GM23338 (cell line): ENCODE measurements at regions not wholly inside any gene's neighbourhood (a gene's known extent, or its start where the extent isn't known, plus 50 kb on each side); places are given as distances from the start of the nearest gene placed in this dataset.

Source experiments
- ATAC-seq: fragments of 200-7000 bp; cut with Tn5 transposase; 3 replicates; pipeline ENCODE4 v1.9.1; 2020
- DNase-seq: peaks from one replicate; pipeline ENCODE4 v3.0.0-alpha.2; 2015; ENCODE audit warnings: low spot score
- H2AFZ ChIP-seq: fragments of 200-600 bp; sonication (generic); 2 replicates; pipeline ENCODE4 v1.8.0; 2016; ENCODE audit warnings: antibody characterized with exemption, mild to moderate bottlenecking, moderate library complexity
- H3F3A ChIP-seq: fragments of 200-600 bp; sonication (generic); replicated peaks from 2 replicates; pipeline ENCODE4 v1.8.0; 2017; ENCODE audit warnings: antibody characterized with exemption, mixed run types, low read depth
- H3K27ac ChIP-seq: fragments of 200-600 bp; sonication (generic); 2 replicates; pipeline ENCODE4 v1.6.1; 2016; ENCODE audit warnings: low read depth
- H3K27me3 ChIP-seq: fragments of 200-600 bp; sonication (generic); 2 replicates; pipeline ENCODE4 v1.8.0; 2016; ENCODE audit warnings: mild to moderate bottlenecking, mixed run types, moderate library complexity; ENCODE audit not compliant: insufficient read depth
- H3K36me3 ChIP-seq: fragments of 200-600 bp; sonication (generic); 2 replicates; pipeline ENCODE4 v1.8.0; 2016; ENCODE audit warnings: mild to moderate bottlenecking; ENCODE audit not compliant: insufficient read depth
- H3K4me1 ChIP-seq: fragments of 200-600 bp; sonication (generic); 2 replicates; pipeline ENCODE4 v1.8.0; 2016; ENCODE audit warnings: mild to moderate bottlenecking, moderate library complexity; ENCODE audit not compliant: insufficient read depth
- H3K4me2 ChIP-seq: fragments of 200-600 bp; sonication (generic); 2 replicates; pipeline ENCODE4 v1.7.1; 2017; ENCODE audit warnings: mixed run types
- H3K4me3 ChIP-seq: fragments of 200-600 bp; sonication (generic); 2 replicates; pipeline ENCODE4 v1.6.1; 2016; ENCODE audit warnings: mixed run types
- H3K79me2 ChIP-seq: fragments of 200-600 bp; sonication (generic); replicated peaks from 2 replicates; pipeline ENCODE4 v1.8.0; 2017; ENCODE audit warnings: mild to moderate bottlenecking; ENCODE audit not compliant: insufficient read depth
- H3K9me2 ChIP-seq: fragments of 200-600 bp; sonication (generic); 2 replicates; pipeline ENCODE4 v1.8.0; 2017; ENCODE audit not compliant: insufficient read depth
- H4K20me1 ChIP-seq: fragments of 200-600 bp; sonication (generic); replicated peaks from 2 replicates; pipeline ENCODE4 v1.8.0; 2017; ENCODE audit warnings: mild to moderate bottlenecking; ENCODE audit not compliant: insufficient read depth
- H3K27ac Mint-ChIP-seq: 2 replicates; pipeline ENCODE4 v1.8.0; 2020; ENCODE audit warnings: inconsistent platforms, mild to moderate bottlenecking, moderate library complexity, mixed read lengths
- H3K27me3 Mint-ChIP-seq: 3 replicates; pipeline ENCODE4 v1.8.0; 2022; ENCODE audit warnings: low read depth, mild to moderate bottlenecking, moderate library complexity, mixed read lengths, inconsistent platforms; ENCODE audit not compliant: insufficient read depth, poor library complexity
- H3K36me3 Mint-ChIP-seq: 3 replicates; pipeline ENCODE4 v1.8.0; 2021; ENCODE audit warnings: low read depth, mild to moderate bottlenecking, inconsistent platforms, moderate library complexity, mixed read lengths
- H3K4me1 Mint-ChIP-seq: 3 replicates; pipeline ENCODE4 v1.8.0; 2020; ENCODE audit warnings: mild to moderate bottlenecking, inconsistent platforms, mixed read lengths
- H3K4me3 Mint-ChIP-seq: 3 replicates; pipeline ENCODE4 v1.8.0; 2021; ENCODE audit warnings: moderate library complexity, mild to moderate bottlenecking, inconsistent platforms, mixed read lengths
- H3K9me3 Mint-ChIP-seq: 3 replicates; pipeline ENCODE4 v1.8.0; 2020; ENCODE audit warnings: moderate library complexity, mild to moderate bottlenecking, inconsistent platforms, mixed read lengths
- CREB1 ChIP-seq: fragments of 250-450 bp; sonication (Bioruptor Pico); IDR thresholded peaks from 2 replicates; pipeline ENCODE4 v1.5.0; 2020; ENCODE audit warnings: low read depth, mild to moderate bottlenecking, moderate library complexity
- EZH2 ChIP-seq: fragments of 200-600 bp; sonication (generic); IDR thresholded peaks from one replicate; pipeline ENCODE4 v1.8.0; 2017; ENCODE audit warnings: antibody characterized with exemption, mild to moderate bottlenecking, low read depth; ENCODE audit not compliant: unreplicated experiment
- EZH2phosphoT487 ChIP-seq: fragments of 200-600 bp; sonication (generic); IDR thresholded peaks from one replicate; pipeline ENCODE4 v1.8.1; 2018; ENCODE audit warnings: antibody characterized with exemption; ENCODE audit not compliant: unreplicated experiment
- JUNB ChIP-seq: IDR thresholded peaks from one replicate; pipeline ENCODE4 v1.6.1; 2016; ENCODE audit warnings: antibody characterized with exemption; ENCODE audit not compliant: unreplicated experiment
- NANOG ChIP-seq: IDR thresholded peaks from 2 replicates; pipeline ENCODE4 v1.6.1; 2016; ENCODE audit warnings: antibody characterized with exemption, borderline replicate concordance
- STAT1 ChIP-seq: IDR thresholded peaks from one replicate; pipeline ENCODE4 v1.6.1; 2016; ENCODE audit warnings: antibody characterized with exemption; ENCODE audit not compliant: unreplicated experiment
- ZNF331 ChIP-seq: fragments of 250-450 bp; sonication (Bioruptor Pico); IDR thresholded peaks from 2 replicates; pipeline ENCODE4 v1.5.0; 2020; ENCODE audit warnings: low read depth, mild to moderate bottlenecking, moderate library complexity
- TF ChIP-seq, protein P1 (sequence below), 2 experiments: fragments of 200-600 bp in 1 of 2; sonication (generic) in 1 of 2; conservative IDR thresholded peaks; 2 replicates each; pipeline versions ENCODE4 v1.5.1 to v1.6.1; 2016 to 2017; ENCODE audit warnings: antibody characterized with exemption in 2 of 2, low read depth in 2 of 2, mild to moderate bottlenecking in 2 of 2, moderate library complexity in 1 of 2
- TF ChIP-seq, protein P2 (sequence below): IDR thresholded peaks from one replicate; pipeline ENCODE4 v1.6.1; 2018; ENCODE audit warnings: antibody characterized with exemption; ENCODE audit not compliant: unreplicated experiment

DNA sequence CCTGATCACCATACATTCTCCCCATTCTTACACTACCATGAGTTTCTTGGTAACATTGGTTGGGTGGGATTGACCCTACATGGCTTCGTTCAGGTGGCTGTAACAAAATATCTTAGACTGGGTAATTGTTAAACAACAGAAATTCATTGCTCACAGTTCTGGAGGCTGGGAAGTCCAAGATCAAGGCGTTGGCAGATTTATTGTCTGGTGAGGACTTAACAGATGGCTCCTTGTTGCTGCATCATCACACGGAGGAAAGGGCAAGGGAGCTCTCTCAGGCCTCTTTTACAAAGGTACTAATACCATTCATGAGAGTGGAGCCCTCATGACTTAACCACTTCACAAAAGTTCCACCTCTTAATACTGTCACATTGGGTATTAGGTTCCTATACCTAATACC is 116.7 kb upstream of the EGLN3 start:
- Mint-ChIP-seq H3K4me1 (no peaks in the 10 kb centered on the region), H3K27me3 (no peaks in the 10 kb centered on the region), H3K4me3 (no peak overlapping the region), H3K36me3 (no peaks in the 10 kb centered on the region), H3K27ac (no peak overlapping the region), H3K9me3 (0 out of 3 replicates have a peak, but pooled peaks cover 3% of the 10 kb centered on the region)
- ATAC-seq (no peak), DNase-seq (no peak)
- H3K27me3 ChIP-seq, result no peaks in the 10 kb centered on the region
- H3K4me3 ChIP-seq, result no peak overlapping the region
- H4K20me1 ChIP-seq, result no peaks in the 10 kb centered on the region
- TF ChIP-seq ZNF331 (CRISPR knock-in tag) (no peak), STAT1 (no peak), NANOG (no peak), CREB1 (no peak), EZH2phosphoT487 (no peak), EZH2 (no peak), JUNB (no peak)
- TF ChIP-seq, protein P1, sequence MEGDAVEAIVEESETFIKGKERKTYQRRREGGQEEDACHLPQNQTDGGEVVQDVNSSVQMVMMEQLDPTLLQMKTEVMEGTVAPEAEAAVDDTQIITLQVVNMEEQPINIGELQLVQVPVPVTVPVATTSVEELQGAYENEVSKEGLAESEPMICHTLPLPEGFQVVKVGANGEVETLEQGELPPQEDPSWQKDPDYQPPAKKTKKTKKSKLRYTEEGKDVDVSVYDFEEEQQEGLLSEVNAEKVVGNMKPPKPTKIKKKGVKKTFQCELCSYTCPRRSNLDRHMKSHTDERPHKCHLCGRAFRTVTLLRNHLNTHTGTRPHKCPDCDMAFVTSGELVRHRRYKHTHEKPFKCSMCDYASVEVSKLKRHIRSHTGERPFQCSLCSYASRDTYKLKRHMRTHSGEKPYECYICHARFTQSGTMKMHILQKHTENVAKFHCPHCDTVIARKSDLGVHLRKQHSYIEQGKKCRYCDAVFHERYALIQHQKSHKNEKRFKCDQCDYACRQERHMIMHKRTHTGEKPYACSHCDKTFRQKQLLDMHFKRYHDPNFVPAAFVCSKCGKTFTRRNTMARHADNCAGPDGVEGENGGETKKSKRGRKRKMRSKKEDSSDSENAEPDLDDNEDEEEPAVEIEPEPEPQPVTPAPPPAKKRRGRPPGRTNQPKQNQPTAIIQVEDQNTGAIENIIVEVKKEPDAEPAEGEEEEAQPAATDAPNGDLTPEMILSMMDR (conservative IDR thresholded peaks at IDR 0.05; ENCODE audit: low read depth in 2 of 2), result no peak
- H3K4me1 ChIP-seq, result no peaks in the 10 kb centered on the region
- no peak overlapping the region for H3K4me2 ChIP-seq
- H3K79me2 ChIP-seq, result no peaks in the 10 kb centered on the region
- H3K36me3 ChIP-seq, result no peaks in the 10 kb centered on the region
- no peak overlapping the region for H3K27ac ChIP-seq
- no peaks in the 10 kb centered on the region for H3K9me2 ChIP-seq
- H3F3A ChIP-seq, result no peaks in the 10 kb centered on the region
- H2AFZ ChIP-seq, result no peak overlapping the region; the same call in 1 of the 2 replicates

DNA sequence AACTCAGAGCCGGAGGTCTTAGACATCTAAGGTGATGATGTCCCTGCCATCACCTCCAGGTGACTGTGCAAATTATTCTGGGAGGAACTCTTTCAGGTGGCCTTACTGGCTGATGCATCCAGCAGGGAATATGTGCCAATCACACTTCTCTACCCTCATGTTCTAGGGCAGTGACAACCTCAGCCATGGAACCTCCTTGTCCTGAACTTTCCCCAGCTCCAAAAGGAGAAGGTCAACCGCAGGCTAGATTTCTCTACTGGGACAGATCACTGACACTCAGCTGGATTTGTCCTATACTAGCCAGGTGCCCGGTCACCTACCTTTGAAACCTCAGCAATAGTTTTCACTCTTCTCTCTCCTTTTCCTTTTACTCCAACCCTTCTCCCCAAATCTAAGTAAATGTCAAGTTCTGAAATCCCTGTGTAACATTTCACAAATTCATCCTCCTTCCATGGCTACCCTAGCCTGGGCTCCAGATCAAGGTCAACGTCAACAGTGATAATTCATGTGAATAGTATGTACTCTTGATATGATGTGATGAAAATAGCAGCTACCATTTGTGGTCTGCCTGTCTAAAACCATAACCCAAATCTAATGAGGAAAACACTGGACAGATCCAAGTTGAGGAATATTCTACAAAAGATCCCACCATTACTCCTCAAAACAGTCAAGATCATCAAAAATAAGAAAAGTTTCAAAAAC is 115.0 kb upstream of the EGLN3 start:
- no peaks in the 10 kb centered on the region for H4K20me1 ChIP-seq
- Mint-ChIP-seq H3K27ac (no peak overlapping the region), H3K9me3 (no peaks in the 10 kb centered on the region), H3K27me3 (peaks cover 4% of the 10 kb centered on the region), H3K4me3 (no peak overlapping the region), H3K36me3 (no peaks in the 10 kb centered on the region), H3K4me1 (peaks cover 3% of the 10 kb centered on the region)
- no peaks in the 10 kb centered on the region for H3K36me3 ChIP-seq
- H3K27me3 ChIP-seq, result peaks cover 10% of the 10 kb centered on the region
- TF ChIP-seq CREB1, result no peak
- no peak for TF ChIP-seq ZNF331 (CRISPR knock-in tag)
- no peak for TF ChIP-seq NANOG
- TF ChIP-seq STAT1, result no peak
- TF ChIP-seq EZH2, result no peak
- H3K27ac ChIP-seq, result no peak overlapping the region
- DNase-seq (no peak), ATAC-seq (no peak)
- H2AFZ ChIP-seq, result no peak overlapping the region
- H3F3A ChIP-seq, result no peaks in the 10 kb centered on the region; the same call in 1 of the 2 replicates
- no peak overlapping the region for H3K4me2 ChIP-seq
- H3K4me1 ChIP-seq, result peaks cover 2% of the 10 kb centered on the region
- no peaks in the 10 kb centered on the region for H3K79me2 ChIP-seq
- no peaks in the 10 kb centered on the region for H3K9me2 ChIP-seq
- no peak overlapping the region for H3K4me3 ChIP-seq

DNA sequence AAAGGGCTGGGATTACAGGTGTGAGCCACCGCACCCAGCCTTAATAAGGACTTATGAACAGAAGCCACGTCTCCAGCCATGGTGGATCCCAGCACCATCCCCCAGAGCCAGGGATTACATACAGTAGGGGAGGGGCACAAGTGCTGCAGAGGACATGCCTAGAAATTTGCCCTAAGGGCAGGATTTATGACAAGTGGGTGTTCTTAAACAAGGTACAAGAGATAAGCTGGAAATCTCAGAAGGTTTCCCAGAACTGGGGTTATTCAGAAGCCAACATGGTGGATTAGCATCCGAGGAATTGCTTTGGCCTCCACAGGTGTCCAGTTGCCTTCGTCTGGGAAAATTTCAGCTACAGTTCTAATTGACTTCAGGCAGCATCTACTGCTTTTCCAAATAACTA is 114.4 kb upstream of the EGLN3 start:
- H3K9me3 Mint-ChIP-seq, result no peaks in the 10 kb centered on the region
- no peak for DNase-seq
- H3K4me1 Mint-ChIP-seq, result peaks cover 4% of the 10 kb centered on the region
- no peaks in the 10 kb centered on the region for H3K36me3 Mint-ChIP-seq
- Histone ChIP-seq H4K20me1 (no peaks in the 10 kb centered on the region), H3K36me3 (no peaks in the 10 kb centered on the region), H3K4me1 (peaks cover 6% of the 10 kb centered on the region), H3F3A (no peaks in the 10 kb centered on the region; the same call in 1 of the 2 replicates), H3K4me2 (no peak overlapping the region), H2AFZ (no peak overlapping the region), H3K79me2 (no peaks in the 10 kb centered on the region), H3K9me2 (no peaks in the 10 kb centered on the region), H3K27ac (no peak overlapping the region), H3K4me3 (no peak overlapping the region), H3K27me3 (peaks cover 15% of the 10 kb centered on the region)
- peaks cover 7% of the 10 kb centered on the region for H3K27me3 Mint-ChIP-seq
- H3K27ac Mint-ChIP-seq, result no peak overlapping the region
- ATAC-seq, result no peak
- no peak overlapping the region for H3K4me3 Mint-ChIP-seq
- TF ChIP-seq JUNB, result no peak
- TF ChIP-seq, protein P2, sequence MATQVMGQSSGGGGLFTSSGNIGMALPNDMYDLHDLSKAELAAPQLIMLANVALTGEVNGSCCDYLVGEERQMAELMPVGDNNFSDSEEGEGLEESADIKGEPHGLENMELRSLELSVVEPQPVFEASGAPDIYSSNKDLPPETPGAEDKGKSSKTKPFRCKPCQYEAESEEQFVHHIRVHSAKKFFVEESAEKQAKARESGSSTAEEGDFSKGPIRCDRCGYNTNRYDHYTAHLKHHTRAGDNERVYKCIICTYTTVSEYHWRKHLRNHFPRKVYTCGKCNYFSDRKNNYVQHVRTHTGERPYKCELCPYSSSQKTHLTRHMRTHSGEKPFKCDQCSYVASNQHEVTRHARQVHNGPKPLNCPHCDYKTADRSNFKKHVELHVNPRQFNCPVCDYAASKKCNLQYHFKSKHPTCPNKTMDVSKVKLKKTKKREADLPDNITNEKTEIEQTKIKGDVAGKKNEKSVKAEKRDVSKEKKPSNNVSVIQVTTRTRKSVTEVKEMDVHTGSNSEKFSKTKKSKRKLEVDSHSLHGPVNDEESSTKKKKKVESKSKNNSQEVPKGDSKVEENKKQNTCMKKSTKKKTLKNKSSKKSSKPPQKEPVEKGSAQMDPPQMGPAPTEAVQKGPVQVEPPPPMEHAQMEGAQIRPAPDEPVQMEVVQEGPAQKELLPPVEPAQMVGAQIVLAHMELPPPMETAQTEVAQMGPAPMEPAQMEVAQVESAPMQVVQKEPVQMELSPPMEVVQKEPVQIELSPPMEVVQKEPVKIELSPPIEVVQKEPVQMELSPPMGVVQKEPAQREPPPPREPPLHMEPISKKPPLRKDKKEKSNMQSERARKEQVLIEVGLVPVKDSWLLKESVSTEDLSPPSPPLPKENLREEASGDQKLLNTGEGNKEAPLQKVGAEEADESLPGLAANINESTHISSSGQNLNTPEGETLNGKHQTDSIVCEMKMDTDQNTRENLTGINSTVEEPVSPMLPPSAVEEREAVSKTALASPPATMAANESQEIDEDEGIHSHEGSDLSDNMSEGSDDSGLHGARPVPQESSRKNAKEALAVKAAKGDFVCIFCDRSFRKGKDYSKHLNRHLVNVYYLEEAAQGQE, result no peak
